ENCODE measurements at regions not wholly inside any gene's neighbourhood (a gene's known extent, or its start where the extent isn't known, plus 50 kb on each side); places are given as distances from the start of the nearest gene placed in this dataset.

DNA sequence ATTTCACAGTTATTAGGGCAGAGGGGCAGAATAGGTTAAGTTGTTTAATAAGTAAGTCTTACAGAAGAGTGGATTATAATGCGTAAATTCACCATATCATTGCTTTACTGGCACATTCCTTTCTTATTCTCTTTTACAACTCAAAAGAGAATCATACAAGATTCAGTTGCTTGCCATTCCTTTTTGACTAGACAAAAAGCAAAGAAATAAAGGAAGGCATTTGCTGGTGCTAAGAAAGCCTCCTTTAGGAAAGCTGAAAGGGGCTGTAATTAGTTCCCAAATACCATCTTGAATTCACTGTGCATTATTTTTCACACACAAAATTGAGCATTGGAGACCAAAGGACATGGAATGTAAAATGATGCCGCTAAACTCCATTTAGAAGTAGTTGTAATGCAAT lies 499.3 kb downstream of the NXPH1 start:
- no peaks in the 10 kb centered on the region for H3K9me3 ChIP-seq (ENCODE audit: control insufficient read depth, insufficient read depth, low read depth, low read length)
- H3K36me3 ChIP-seq (ENCODE audit: control insufficient read depth in 2 of 2, insufficient read depth in 1 of 2, low read length in 2 of 2) = no peaks in the 10 kb centered on the region
- H3K4me3 ChIP-seq (ENCODE audit: low read depth, low read length) = no peak overlapping the region
- TF ChIP-seq MEIS1 (CRISPR knock-in tag; IDR thresholded peaks at IDR 0.05; ENCODE audit: borderline replicate concordance) (no peak), ZFP69B (tag by site-specific recombination; IDR thresholded peaks at IDR 0.05) (no peak), ZEB2 (tag by site-specific recombination; IDR thresholded peaks at IDR 0.05) (no peak), SALL2 (tag by site-specific recombination; IDR thresholded peaks at IDR 0.05; ENCODE audit: borderline replicate concordance) (no peak), ZNF701 (tag by site-specific recombination; IDR thresholded peaks at IDR 0.05) (no peak), ZBTB48 (tag by site-specific recombination; IDR thresholded peaks at IDR 0.05) (no peak), ZNF423 (tag by site-specific recombination; IDR thresholded peaks at IDR 0.05) (no peak), GLI2 (tag by site-specific recombination; IDR thresholded peaks at IDR 0.05; ENCODE audit: borderline replicate concordance, low read depth) (no peak), ZNF624 (tag by site-specific recombination; IDR thresholded peaks at IDR 0.05) (no peak), ZXDB (tag by site-specific recombination; IDR thresholded peaks at IDR 0.05) (no peak), ZNF654 (tag by site-specific recombination; IDR thresholded peaks at IDR 0.05; ENCODE audit: low read depth) (no peak), ZFP41 (tag by site-specific recombination; IDR thresholded peaks at IDR 0.05; ENCODE audit: borderline replicate concordance) (no peak), PRDM1 (tag by site-specific recombination; IDR thresholded peaks at IDR 0.05) (no peak), ZNF596 (tag by site-specific recombination; IDR thresholded peaks at IDR 0.05) (no peak), GFI1B (tag by site-specific recombination; IDR thresholded peaks at IDR 0.05) (no peak), ZNF221 (tag by site-specific recombination; IDR thresholded peaks at IDR 0.05; ENCODE audit: borderline replicate concordance) (no peak), ZNF155 (tag by site-specific recombination; IDR thresholded peaks at IDR 0.05) (no peak), ZNF776 (tag by site-specific recombination; IDR thresholded peaks at IDR 0.05; ENCODE audit: borderline replicate concordance) (no peak), ZNF157 (tag by site-specific recombination; IDR thresholded peaks at IDR 0.05) (no peak)
- TF ChIP-seq, protein P1, sequence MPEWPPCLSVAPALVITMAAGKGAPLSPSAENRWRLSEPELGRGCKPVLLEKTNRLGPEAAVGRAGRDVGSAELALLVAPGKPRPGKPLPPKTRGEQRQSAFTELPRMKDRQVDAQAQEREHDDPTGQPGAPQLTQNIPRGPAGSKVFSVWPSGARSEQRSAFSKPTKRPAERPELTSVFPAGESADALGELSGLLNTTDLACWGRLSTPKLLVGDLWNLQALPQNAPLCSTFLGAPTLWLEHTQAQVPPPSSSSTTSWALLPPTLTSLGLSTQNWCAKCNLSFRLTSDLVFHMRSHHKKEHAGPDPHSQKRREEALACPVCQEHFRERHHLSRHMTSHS (tag by site-specific recombination; IDR thresholded peaks at IDR 0.05) = no peak
- CTCF ChIA-PET = no interaction called here
- no peaks in the 10 kb centered on the region for H3K4me1 ChIP-seq (ENCODE audit: control insufficient read depth, insufficient read depth, low read length)
- H3K27ac ChIP-seq (ENCODE audit: extremely low read depth, low read depth, low read length) = no peak overlapping the region
- POLR2A ChIA-PET = no interaction called here

DNA sequence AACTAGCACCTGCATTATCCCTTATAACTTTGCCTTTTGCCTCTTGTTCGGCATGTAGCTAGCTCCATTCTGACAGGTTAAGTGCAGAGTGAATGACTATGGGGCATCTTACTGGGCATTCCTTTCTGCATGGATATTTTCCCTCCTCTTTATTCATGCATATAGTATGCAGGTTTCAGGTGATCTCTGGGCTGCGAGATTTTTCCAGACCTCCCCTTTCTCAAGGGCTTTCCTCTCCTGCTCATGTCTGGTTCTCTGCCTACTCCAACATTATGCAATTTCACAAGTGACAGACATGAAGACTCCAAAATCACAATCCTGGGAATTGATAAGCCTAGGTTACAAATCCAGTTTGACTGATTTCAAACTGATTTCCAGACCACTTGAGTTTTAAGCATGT lies 503.8 kb downstream of the NXPH1 start:
- POLR2A ChIA-PET = no interaction called here
- no peaks in the 10 kb centered on the region for H3K9me3 ChIP-seq (ENCODE audit: control insufficient read depth, insufficient read depth, low read depth, low read length)

DNA sequence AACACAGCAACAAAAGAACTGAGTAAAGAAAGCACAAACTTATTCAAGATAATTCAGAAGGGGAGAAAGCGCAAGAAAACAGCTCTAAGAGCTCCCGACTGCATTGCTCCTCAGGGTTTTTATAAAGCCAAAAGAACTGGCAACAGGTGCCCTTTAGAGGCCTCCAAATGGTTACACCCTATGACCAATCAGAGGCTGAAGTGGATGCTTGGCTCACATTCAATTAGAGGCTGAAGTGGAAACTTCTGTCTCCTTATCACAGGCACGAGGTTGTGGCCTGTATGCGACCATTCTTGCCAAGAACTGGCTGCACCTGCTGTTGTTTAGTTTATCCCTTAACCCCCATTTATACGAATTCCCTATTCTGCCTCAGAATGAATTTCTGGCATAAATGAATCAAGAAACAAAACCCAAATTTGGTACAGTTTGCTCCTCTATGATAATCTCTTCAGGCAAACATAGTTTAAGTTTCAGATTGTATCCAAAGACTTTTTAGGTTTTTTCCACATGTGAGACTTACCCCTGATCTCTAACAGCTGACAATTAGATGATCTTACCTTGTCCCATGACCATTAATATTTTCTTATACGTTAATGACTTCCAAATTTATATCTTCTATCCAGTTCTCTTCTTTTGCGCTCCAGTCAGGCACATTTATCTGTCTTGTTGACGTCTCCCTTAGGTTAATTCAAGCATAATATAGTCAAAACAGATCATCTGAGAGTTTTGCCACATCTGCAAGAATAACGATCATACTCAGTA lies 504.8 kb downstream of the NXPH1 start:
- no peaks in the 10 kb centered on the region for H3K4me1 ChIP-seq (ENCODE audit: control insufficient read depth, insufficient read depth, low read length)
- H3K27ac ChIP-seq (ENCODE audit: extremely low read depth, low read depth, low read length) = no peak overlapping the region
- ChIA-PET CTCF (no interaction called here), POLR2A (no interaction called here)
- no peaks in the 10 kb centered on the region for H3K9me3 ChIP-seq (ENCODE audit: control insufficient read depth, insufficient read depth, low read depth, low read length)
- no peak overlapping the region for H3K4me3 ChIP-seq (ENCODE audit: low read depth, low read length)
- H3K36me3 ChIP-seq (ENCODE audit: control insufficient read depth in 2 of 2, insufficient read depth in 1 of 2, low read length in 2 of 2) = no peaks in the 10 kb centered on the region
- TF ChIP-seq, protein P2, sequence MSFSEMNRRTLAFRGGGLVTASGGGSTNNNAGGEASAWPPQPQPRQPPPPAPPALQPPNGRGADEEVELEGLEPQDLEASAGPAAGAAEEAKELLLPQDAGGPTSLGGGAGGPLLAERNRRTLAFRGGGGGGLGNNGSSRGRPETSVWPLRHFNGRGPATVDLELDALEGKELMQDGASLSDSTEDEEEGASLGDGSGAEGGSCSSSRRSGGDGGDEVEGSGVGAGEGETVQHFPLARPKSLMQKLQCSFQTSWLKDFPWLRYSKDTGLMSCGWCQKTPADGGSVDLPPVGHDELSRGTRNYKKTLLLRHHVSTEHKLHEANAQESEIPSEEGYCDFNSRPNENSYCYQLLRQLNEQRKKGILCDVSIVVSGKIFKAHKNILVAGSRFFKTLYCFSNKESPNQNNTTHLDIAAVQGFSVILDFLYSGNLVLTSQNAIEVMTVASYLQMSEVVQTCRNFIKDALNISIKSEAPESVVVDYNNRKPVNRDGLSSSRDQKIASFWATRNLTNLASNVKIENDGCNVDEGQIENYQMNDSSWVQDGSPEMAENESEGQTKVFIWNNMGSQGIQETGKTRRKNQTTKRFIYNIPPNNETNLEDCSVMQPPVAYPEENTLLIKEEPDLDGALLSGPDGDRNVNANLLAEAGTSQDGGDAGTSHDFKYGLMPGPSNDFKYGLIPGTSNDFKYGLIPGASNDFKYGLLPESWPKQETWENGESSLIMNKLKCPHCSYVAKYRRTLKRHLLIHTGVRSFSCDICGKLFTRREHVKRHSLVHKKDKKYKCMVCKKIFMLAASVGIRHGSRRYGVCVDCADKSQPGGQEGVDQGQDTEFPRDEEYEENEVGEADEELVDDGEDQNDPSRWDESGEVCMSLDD (tag by site-specific recombination; IDR thresholded peaks at IDR 0.05) = no peak
- TF ChIP-seq ZNF561 (tag by site-specific recombination; IDR thresholded peaks at IDR 0.05; ENCODE audit: borderline replicate concordance) = no peak
- TF ChIP-seq IKZF3 (tag by site-specific recombination; IDR thresholded peaks at IDR 0.05) = no peak
- no peak for TF ChIP-seq ZNF23 (tag by site-specific recombination; IDR thresholded peaks at IDR 0.05; ENCODE audit: borderline replicate concordance)
- TF ChIP-seq ZNF768 (tag by site-specific recombination; IDR thresholded peaks at IDR 0.05) = no peak
- no peak for TF ChIP-seq ZNF184 (tag by site-specific recombination; IDR thresholded peaks at IDR 0.05)
- no peak for TF ChIP-seq ZNF596 (tag by site-specific recombination; IDR thresholded peaks at IDR 0.05)
- TF ChIP-seq ZNF621 (tag by site-specific recombination; IDR thresholded peaks at IDR 0.05) = no peak
- TF ChIP-seq BCL11A (tag by site-specific recombination; IDR thresholded peaks at IDR 0.05; ENCODE audit: low read depth) = no peak
- TF ChIP-seq, protein P3, sequence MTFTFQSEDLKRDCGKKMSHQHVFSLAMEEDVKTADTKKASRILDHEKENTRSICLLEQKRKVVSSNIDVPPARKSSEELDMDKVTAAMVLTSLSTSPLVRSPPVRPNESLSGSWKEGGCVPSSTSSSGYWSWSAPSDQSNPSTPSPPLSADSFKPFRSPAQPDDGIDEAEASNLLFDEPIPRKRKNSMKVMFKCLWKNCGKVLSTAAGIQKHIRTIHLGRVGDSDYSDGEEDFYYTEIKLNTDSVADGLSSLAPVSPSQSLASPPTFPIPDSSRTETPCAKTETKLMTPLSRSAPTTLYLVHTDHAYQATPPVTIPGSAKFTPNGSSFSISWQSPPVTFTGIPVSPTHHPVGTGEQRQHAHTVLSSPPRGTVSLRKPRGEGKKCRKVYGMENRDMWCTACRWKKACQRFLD (tag by site-specific recombination; IDR thresholded peaks at IDR 0.05) = no peak
- no peak for TF ChIP-seq ZNF837 (tag by site-specific recombination; IDR thresholded peaks at IDR 0.05)

More for the DNA sequence above, 503.8 kb downstream of the NXPH1 start:
- CTCF ChIA-PET = no interaction called here
- no peak overlapping the region for H3K27ac ChIP-seq (ENCODE audit: extremely low read depth, low read depth, low read length)
- no peak for TF ChIP-seq KLF10 (tag by site-specific recombination; IDR thresholded peaks at IDR 0.05)
- no peak overlapping the region for H3K4me3 ChIP-seq (ENCODE audit: low read depth, low read length)
- no peaks in the 10 kb centered on the region for H3K4me1 ChIP-seq (ENCODE audit: control insufficient read depth, insufficient read depth, low read length)
- no peaks in the 10 kb centered on the region for H3K36me3 ChIP-seq (ENCODE audit: control insufficient read depth in 2 of 2, insufficient read depth in 1 of 2, low read length in 2 of 2)

Data from HEK293 (cell line).